NB4 (cell line): ENCODE measurements at regions not wholly inside any gene's neighbourhood (a gene's known extent, or its start where the extent isn't known, plus 50 kb on each side); places are given as distances from the start of the nearest gene placed in this dataset.

Experiments used
- CTCF ChIP-seq: IDR thresholded peaks from one replicate; pipeline ENCODE4 v1.5.1; 2012; ENCODE audit warnings: low read depth, low read length
- MYC ChIP-seq: IDR thresholded peaks from 2 replicates; pipeline ENCODE4 v1.6.1; 2011; ENCODE audit warnings: low read depth, low read length
- POLR2A ChIP-seq: IDR thresholded peaks from 2 replicates; pipeline ENCODE4 v1.6.1; 2011; ENCODE audit warnings: mild to moderate bottlenecking; ENCODE audit not compliant: insufficient read length; ENCODE audit errors: extremely low read depth

- no peak for TF ChIP-seq CTCF
- no peak for TF ChIP-seq POLR2A
- no peak for TF ChIP-seq MYC
Measured at GRCh38 chr4:24130637-24131036, 240.8 kb upstream of the PPARGC1A start.
